Vagina (tissue), 2 donors: ENCODE measurements at regions not wholly inside any gene's neighbourhood (a gene's known extent, or its start where the extent isn't known, plus 50 kb on each side); places are given as distances from the start of the nearest gene placed in this dataset.

ENCODE experiments used
- DNase-seq, 2 donors: peaks; one replicate each; pipeline ENCODE4 v3.0.0-alpha.2; 2017; ENCODE audit errors: extremely low spot score in 2 of 2
- H3K27ac ChIP-seq: fragments of 200-600 bp; sonication (generic); one replicate; pipeline ENCODE4 v1.5.1; 2019
- H3K27me3 ChIP-seq: fragments of 200-600 bp; sonication (generic); one replicate; pipeline ENCODE4 v1.5.1; 2019
- H3K36me3 ChIP-seq, 2 donors: fragments of 200-600 bp; sonication (generic); one replicate each; pipeline ENCODE4 v1.5.1; 2017 to 2019
- H3K4me1 ChIP-seq: fragments of 200-600 bp; sonication (generic); one replicate; pipeline ENCODE4 v1.5.1; 2019
- H3K4me3 ChIP-seq, 2 donors: fragments of 200-600 bp; sonication (generic); 1 replicate in 1 of 2; 2 replicates in 1 of 2; pipeline ENCODE4 v1.5.1; 2016 to 2019
- H3K9me3 ChIP-seq: fragments of 200-600 bp; sonication (generic); one replicate; pipeline ENCODE4 v1.5.1; 2019
- POLR2A ChIP-seq, 2 donors: fragments of 450-650 bp; IDR thresholded peaks; one replicate each; pipeline ENCODE4 v1.6.1; 2017; ENCODE audit warnings: antibody characterized with exemption in 2 of 2, mild to moderate bottlenecking in 2 of 2, moderate library complexity in 2 of 2
- POLR2AphosphoS5 ChIP-seq, 2 donors: sonication (generic); formaldehyde crosslinking; IDR thresholded peaks; one replicate each; pipeline ENCODE4 v1.9.0; 2017; ENCODE audit warnings: antibody characterized with exemption in 2 of 2, mild to moderate bottlenecking in 2 of 2, low read depth in 1 of 2; ENCODE audit not compliant: insufficient read depth in 1 of 2
- intact Hi-C: fragments of 100-400 bp; cut with DNase I; formaldehyde crosslinking; loops from one replicate; pipeline ENCODE4 v1.15.1; 2023
- TF ChIP-seq, protein P1 (sequence below), 3 experiments: fragments of 450-650 bp in 2 of 3; fragments of 200-600 bp in 1 of 3; sonication (generic) in 1 of 3; IDR thresholded peaks; one replicate each; pipeline ENCODE4 v1.5.1; 2017 to 2019; ENCODE audit warnings: antibody characterized with exemption in 3 of 3, mild to moderate bottlenecking in 2 of 3, moderate library complexity in 2 of 3

- Histone ChIP-seq H3K27ac (peak overlapping the region; percentile 13), H3K4me3 (no peak overlapping the region), H3K4me1 (no peaks in the 10 kb centered on the region), H3K36me3 (no peaks in the 10 kb centered on the region), H3K27me3 (no peaks in the 10 kb centered on the region), H3K9me3 (no peaks in the 10 kb centered on the region)
- DNase-seq: no peak
- TF ChIP-seq, protein P1, sequence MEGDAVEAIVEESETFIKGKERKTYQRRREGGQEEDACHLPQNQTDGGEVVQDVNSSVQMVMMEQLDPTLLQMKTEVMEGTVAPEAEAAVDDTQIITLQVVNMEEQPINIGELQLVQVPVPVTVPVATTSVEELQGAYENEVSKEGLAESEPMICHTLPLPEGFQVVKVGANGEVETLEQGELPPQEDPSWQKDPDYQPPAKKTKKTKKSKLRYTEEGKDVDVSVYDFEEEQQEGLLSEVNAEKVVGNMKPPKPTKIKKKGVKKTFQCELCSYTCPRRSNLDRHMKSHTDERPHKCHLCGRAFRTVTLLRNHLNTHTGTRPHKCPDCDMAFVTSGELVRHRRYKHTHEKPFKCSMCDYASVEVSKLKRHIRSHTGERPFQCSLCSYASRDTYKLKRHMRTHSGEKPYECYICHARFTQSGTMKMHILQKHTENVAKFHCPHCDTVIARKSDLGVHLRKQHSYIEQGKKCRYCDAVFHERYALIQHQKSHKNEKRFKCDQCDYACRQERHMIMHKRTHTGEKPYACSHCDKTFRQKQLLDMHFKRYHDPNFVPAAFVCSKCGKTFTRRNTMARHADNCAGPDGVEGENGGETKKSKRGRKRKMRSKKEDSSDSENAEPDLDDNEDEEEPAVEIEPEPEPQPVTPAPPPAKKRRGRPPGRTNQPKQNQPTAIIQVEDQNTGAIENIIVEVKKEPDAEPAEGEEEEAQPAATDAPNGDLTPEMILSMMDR (IDR thresholded peaks at IDR 0.05): no peak
- TF ChIP-seq POLR2AphosphoS5 (IDR thresholded peaks at IDR 0.05; ENCODE audit: insufficient read depth in 1 of 2, low read depth in 1 of 2) (no peak), POLR2A (IDR thresholded peaks at IDR 0.05) (no peak)
- intact Hi-C loops: no loop called here
Measured at GRCh38 chrX:43580621-43581020, 75.5 kb upstream of the MAOA start.

GRCh38 chrX:43581167-43581566 is 74.9 kb upstream of the MAOA start:
- Histone ChIP-seq H3K27ac (no peak overlapping the region), H3K4me1 (no peaks in the 10 kb centered on the region), H3K4me3 (no peak overlapping the region), H3K9me3 (no peaks in the 10 kb centered on the region), H3K36me3 (no peaks in the 10 kb centered on the region), H3K27me3 (no peaks in the 10 kb centered on the region)
- no peak for TF ChIP-seq POLR2AphosphoS5 (IDR thresholded peaks at IDR 0.05; ENCODE audit: insufficient read depth in 1 of 2, low read depth in 1 of 2)
- no peak for TF ChIP-seq POLR2A (IDR thresholded peaks at IDR 0.05)
- TF ChIP-seq, protein P1 (IDR thresholded peaks at IDR 0.05): no peak
- intact Hi-C loops: no loop called here
- no peak for DNase-seq

DNA sequence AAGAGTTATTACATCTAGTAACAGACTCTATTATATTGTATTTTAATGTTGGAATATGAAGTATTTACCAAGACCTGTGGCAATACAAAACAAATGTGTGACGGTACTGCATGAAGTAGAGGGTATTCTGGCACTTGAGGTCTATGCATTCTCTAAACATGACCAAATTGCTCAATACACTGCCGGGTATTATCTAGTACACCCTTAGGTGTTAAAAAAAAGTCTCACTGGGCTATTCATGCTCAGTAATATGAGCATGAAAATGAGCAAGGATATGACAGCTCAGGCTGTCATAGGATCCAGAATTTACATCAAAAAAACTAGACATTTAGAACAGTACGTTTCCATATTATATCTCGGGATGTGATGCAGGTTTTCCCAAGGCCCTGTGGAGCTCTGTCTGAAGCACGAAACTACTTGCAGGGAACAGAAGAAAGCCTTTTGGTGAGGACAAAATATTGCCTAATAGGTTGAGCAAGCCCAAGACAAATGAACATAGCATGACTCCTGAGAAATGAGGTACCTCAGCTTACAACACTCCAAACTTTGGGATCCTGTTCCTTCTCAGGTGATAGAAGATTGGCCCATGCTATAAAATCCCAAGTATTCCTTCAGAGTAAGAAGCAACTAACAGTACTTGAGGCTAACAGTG is 74.1 kb upstream of the MAOA start:
- no peak overlapping the region for H3K27ac ChIP-seq
- intact Hi-C loops: no loop called here

GRCh38 chrX:43582540-43582913 is 73.6 kb upstream of the MAOA start:
- no peak overlapping the region for H3K27ac ChIP-seq
- H3K36me3 ChIP-seq: no peaks in the 10 kb centered on the region
- no peaks in the 10 kb centered on the region for H3K9me3 ChIP-seq
- no peak overlapping the region for H3K4me3 ChIP-seq
- H3K27me3 ChIP-seq: no peaks in the 10 kb centered on the region
- TF ChIP-seq, protein P1 (IDR thresholded peaks at IDR 0.05): no peak
- TF ChIP-seq POLR2AphosphoS5 (IDR thresholded peaks at IDR 0.05; ENCODE audit: insufficient read depth in 1 of 2, low read depth in 1 of 2) (no peak), POLR2A (IDR thresholded peaks at IDR 0.05) (no peak)
- H3K4me1 ChIP-seq: no peaks in the 10 kb centered on the region
- DNase-seq: no peak
- intact Hi-C loops: no loop called here

More for the DNA sequence above, 74.1 kb upstream of the MAOA start:
- Histone ChIP-seq H3K9me3 (no peaks in the 10 kb centered on the region), H3K36me3 (no peaks in the 10 kb centered on the region), H3K4me1 (no peaks in the 10 kb centered on the region), H3K27me3 (no peaks in the 10 kb centered on the region), H3K4me3 (no peak overlapping the region)
- DNase-seq: no peak
- no peak for TF ChIP-seq POLR2AphosphoS5 (IDR thresholded peaks at IDR 0.05; ENCODE audit: insufficient read depth in 1 of 2, low read depth in 1 of 2)
- no peak for TF ChIP-seq POLR2A (IDR thresholded peaks at IDR 0.05)
- TF ChIP-seq, protein P1 (IDR thresholded peaks at IDR 0.05): no peak

DNA sequence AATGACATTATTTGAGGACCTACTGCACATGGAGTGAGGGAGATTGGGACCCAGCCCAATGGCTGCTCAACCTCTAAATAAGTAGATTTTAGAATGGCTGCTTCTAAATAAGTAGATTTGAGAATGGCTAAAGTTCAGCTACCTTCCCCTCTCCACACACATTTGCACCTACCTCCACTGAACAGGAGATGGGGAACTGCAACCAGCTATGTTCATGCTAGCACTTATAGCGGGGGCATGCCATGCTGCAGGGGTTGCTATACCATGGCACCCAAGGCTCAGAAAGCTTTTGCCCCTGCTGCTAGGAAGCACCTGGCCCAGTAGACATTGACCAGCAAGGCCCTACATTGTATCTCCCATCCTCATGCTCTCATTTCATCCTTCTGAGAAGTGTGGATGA is 70.2 kb upstream of the MAOA start:
- intact Hi-C loops: no loop called here
- Histone ChIP-seq H3K4me1 (no peaks in the 10 kb centered on the region), H3K9me3 (no peaks in the 10 kb centered on the region), H3K36me3 (no peaks in the 10 kb centered on the region), H3K27ac (no peak overlapping the region), H3K4me3 (no peak overlapping the region), H3K27me3 (no peaks in the 10 kb centered on the region)
- TF ChIP-seq, protein P1 (IDR thresholded peaks at IDR 0.05): no peak
- no peak for DNase-seq
